Uterus (tissue), 3 donors: ENCODE measurements at regions not wholly inside any gene's neighbourhood (a gene's known extent, or its start where the extent isn't known, plus 50 kb on each side); places are given as distances from the start of the nearest gene placed in this dataset.

Experiments used
- DNase-seq, 2 donors: peaks; one replicate each; pipeline ENCODE4 v3.0.0-alpha.2; 2019 to 2020
- H3K27ac ChIP-seq, 2 donors: fragments of 200-600 bp; sonication (generic); 1 replicate in 1 of 2; 2 replicates in 1 of 2; pipeline ENCODE4 v1.5.1; 2016 to 2018
- H3K27me3 ChIP-seq, 2 donors: fragments of 200-600 bp; sonication (generic); one replicate each; pipeline ENCODE4 v1.5.1; 2018 to 2019; ENCODE audit warnings: control low read depth in 1 of 2
- H3K36me3 ChIP-seq, 2 donors: fragments of 200-600 bp; sonication (generic); one replicate each; pipeline ENCODE4 v1.5.1; 2019; ENCODE audit warnings: control low read depth in 1 of 2
- H3K4me1 ChIP-seq, 2 donors: fragments of 200-600 bp; sonication (generic); one replicate each; pipeline ENCODE4 v1.5.1; 2018 to 2019; ENCODE audit warnings: control low read depth in 1 of 2
- H3K4me3 ChIP-seq, 2 donors: fragments of 200-600 bp; sonication (generic); 1 replicate in 1 of 2; 2 replicates in 1 of 2; pipeline ENCODE4 v1.5.1; 2018 to 2019; ENCODE audit warnings: mild to moderate bottlenecking in 1 of 2
- H3K9me3 ChIP-seq, 2 donors: fragments of 200-600 bp; sonication (generic); one replicate each; pipeline ENCODE4 v1.5.1; 2019; ENCODE audit warnings: control low read depth in 1 of 2
- POLR2A ChIP-seq, 2 donors: fragments of 450-650 bp; IDR thresholded peaks; one replicate each; pipeline ENCODE4 v1.6.1; 2016; ENCODE audit warnings: antibody characterized with exemption in 2 of 2, mild to moderate bottlenecking in 1 of 2, moderate library complexity in 1 of 2
- intact Hi-C: fragments of 100-400 bp; cut with DNase I; formaldehyde crosslinking; loops from one replicate; pipeline ENCODE4 v1.15.1; 2023; ENCODE audit warnings: low total_unique reads
- TF ChIP-seq, protein P1 (sequence below), 4 experiments: fragments of 200-600 bp in 2 of 4; fragments of 450-650 bp in 2 of 4; sonication (generic) in 2 of 4; IDR thresholded peaks; one replicate each; pipeline ENCODE4 v1.5.1; 2016 to 2019; ENCODE audit warnings: antibody characterized with exemption in 4 of 4, mild to moderate bottlenecking in 2 of 4, moderate library complexity in 1 of 4
- donor health status: DM: yes; HTN: yes; CAD: no.

DNA sequence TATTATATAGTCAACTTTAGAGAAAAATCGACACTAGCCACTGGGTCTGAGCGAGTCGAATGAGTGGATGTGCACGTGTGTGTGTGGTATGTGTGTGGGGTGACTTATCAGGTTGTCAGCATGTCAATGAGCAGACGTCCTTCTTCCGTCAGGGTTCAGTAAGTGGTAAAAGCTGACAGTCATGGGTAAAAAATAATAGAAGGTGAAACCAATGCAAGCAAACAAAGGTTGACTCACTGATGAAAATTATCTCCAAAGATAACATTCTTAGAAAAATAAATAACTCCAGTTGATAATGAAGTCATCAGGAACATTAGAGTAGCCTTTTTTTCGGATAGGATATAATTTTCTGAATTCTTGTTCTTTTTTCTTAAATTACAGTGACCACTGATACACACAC lies 243.8 kb upstream of the FOXQ1 start:
- no peak overlapping the region for H3K27ac ChIP-seq
- H3K27me3 ChIP-seq, result no peaks in the 10 kb centered on the region
- H3K9me3 ChIP-seq, result no peaks in the 10 kb centered on the region
- intact Hi-C loops, result no loop called here
- no peak for DNase-seq
- no peaks in the 10 kb centered on the region for H3K36me3 ChIP-seq
- no peak for TF ChIP-seq POLR2A (IDR thresholded peaks at IDR 0.05)
- TF ChIP-seq, protein P1, sequence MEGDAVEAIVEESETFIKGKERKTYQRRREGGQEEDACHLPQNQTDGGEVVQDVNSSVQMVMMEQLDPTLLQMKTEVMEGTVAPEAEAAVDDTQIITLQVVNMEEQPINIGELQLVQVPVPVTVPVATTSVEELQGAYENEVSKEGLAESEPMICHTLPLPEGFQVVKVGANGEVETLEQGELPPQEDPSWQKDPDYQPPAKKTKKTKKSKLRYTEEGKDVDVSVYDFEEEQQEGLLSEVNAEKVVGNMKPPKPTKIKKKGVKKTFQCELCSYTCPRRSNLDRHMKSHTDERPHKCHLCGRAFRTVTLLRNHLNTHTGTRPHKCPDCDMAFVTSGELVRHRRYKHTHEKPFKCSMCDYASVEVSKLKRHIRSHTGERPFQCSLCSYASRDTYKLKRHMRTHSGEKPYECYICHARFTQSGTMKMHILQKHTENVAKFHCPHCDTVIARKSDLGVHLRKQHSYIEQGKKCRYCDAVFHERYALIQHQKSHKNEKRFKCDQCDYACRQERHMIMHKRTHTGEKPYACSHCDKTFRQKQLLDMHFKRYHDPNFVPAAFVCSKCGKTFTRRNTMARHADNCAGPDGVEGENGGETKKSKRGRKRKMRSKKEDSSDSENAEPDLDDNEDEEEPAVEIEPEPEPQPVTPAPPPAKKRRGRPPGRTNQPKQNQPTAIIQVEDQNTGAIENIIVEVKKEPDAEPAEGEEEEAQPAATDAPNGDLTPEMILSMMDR (IDR thresholded peaks at IDR 0.05), result no peak
- H3K4me3 ChIP-seq, result no peak overlapping the region
- H3K4me1 ChIP-seq, result no peaks in the 10 kb centered on the region

DNA sequence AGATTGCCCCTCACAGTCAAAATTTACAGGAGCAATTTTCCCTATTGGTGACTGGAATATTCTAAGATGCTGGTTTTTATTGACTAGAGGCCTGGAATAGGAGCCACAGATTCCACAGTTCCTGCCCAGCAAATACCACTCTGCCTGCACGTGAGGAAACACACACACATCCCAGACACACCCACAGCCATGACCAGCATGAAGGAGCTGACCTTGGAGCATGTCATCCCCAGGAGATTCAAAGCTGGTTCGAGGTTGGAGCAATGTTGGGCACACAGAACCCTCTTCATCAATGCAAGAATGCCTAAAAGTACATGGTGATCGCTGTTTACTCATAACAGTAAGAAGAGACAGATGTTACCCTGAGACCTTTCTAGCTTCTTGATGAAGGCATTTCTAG lies 244.6 kb upstream of the FOXQ1 start:
- intact Hi-C loops, result no loop called here
- Histone ChIP-seq H3K27me3 (no peaks in the 10 kb centered on the region), H3K4me3 (no peak overlapping the region), H3K36me3 (no peaks in the 10 kb centered on the region), H3K4me1 (no peaks in the 10 kb centered on the region), H3K27ac (no peak overlapping the region), H3K9me3 (no peaks in the 10 kb centered on the region)
- DNase-seq, result no peak
- no peak for TF ChIP-seq POLR2A (IDR thresholded peaks at IDR 0.05)
- TF ChIP-seq, protein P1 (IDR thresholded peaks at IDR 0.05), result no peak

DNA sequence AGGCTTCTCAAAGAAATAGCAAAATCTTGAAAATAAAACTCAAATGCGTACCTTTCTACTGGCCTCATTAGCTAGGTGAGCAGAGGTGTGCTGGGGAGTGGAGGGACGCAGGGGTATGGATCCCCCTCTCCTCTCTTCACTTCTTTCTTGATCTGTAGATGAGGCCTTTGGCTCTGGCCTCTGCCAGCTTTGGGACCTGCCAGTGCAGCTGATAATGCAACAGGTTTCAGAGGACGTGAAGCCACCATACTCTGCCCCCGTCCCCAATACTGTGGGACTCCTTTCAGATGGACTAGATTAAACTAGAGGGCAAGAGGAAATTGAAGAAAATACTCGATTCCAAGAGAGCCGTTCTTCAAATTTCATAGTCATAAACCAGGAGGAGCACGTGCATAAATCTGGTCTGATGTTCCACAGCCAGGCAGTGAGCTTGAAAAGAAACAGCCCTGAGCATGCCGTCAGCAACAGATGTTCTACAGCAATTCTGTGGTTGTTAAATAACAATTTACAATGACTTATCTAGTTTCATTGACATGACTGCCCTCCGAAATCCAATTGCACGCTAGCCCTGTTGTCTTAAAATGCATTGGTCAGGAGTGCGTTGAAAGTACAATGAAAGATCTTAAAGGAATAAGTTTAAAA lies 245.3 kb upstream of the FOXQ1 start:
- Histone ChIP-seq H3K4me1 (no peaks in the 10 kb centered on the region), H3K27ac (no peak overlapping the region), H3K4me3 (no peak overlapping the region), H3K36me3 (no peaks in the 10 kb centered on the region), H3K9me3 (no peaks in the 10 kb centered on the region), H3K27me3 (no peaks in the 10 kb centered on the region)
- intact Hi-C loops, result no loop called here
- TF ChIP-seq, protein P1 (IDR thresholded peaks at IDR 0.05), result no peak
- no peak for TF ChIP-seq POLR2A (IDR thresholded peaks at IDR 0.05)
- DNase-seq, result no peak

DNA sequence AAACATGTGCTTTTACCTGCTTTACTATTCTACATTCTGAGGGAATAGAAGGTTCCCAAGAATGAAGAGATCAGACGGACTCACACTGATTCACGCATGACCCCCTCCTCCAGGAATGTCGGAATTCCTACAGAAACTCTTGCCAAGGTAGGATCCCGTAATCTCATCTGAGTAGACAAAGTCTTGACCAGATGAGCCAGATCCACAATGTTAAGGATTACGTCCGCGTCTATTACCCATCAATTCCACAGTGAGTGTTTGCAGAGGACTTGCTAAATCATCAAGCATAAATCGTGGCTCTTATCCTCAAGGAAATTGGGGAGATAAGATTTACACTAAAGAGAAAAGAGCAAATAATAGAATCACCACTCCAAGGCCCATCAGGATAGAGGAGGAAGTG lies 245.9 kb upstream of the FOXQ1 start:
- no peak overlapping the region for H3K27ac ChIP-seq
- intact Hi-C loops, result no loop called here

DNA sequence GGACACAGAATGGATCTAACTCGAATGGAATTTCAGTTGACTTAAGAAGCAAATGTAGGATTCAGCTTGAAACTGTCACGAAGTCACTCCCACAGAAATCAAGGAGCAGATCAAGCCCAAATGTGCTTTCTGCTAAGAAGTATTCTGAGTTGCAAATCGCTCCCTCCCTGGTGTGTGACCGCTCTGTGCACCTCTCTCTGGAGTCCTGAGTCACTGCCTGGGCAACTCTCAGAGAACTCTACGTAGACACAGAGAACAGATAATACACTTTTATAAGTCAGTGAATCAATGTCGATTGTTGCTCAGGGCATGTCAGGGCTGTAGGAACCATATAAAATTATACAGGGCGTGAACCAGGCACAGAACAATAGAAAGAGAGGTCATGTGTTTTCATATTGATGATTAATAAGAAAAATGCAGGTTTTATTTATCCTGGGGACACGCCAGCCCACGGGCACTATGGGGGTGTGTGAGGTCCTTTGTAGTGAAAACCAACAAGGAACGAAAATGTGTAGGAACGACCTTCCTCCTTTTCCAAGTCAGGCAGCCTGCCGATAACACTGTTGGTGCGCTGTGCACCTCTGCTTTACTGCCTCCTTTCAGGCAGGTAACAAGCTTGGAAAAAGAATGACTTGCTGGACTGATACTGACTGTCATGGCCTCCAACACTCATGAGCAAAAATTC lies 248.1 kb upstream of the FOXQ1 start:
- Histone ChIP-seq H3K4me1 (no peaks in the 10 kb centered on the region), H3K36me3 (no peaks in the 10 kb centered on the region), H3K9me3 (no peaks in the 10 kb centered on the region), H3K4me3 (no peak overlapping the region), H3K27ac (no peak overlapping the region), H3K27me3 (no peaks in the 10 kb centered on the region)
- intact Hi-C loops, result no loop called here
- TF ChIP-seq, protein P1 (IDR thresholded peaks at IDR 0.05), result no peak
- no peak for TF ChIP-seq POLR2A (IDR thresholded peaks at IDR 0.05)
- DNase-seq, result no peak

More for the DNA sequence above, 245.9 kb upstream of the FOXQ1 start:
- Histone ChIP-seq H3K9me3 (no peaks in the 10 kb centered on the region), H3K4me3 (no peak overlapping the region), H3K4me1 (no peaks in the 10 kb centered on the region), H3K36me3 (no peaks in the 10 kb centered on the region), H3K27me3 (no peaks in the 10 kb centered on the region)
- TF ChIP-seq, protein P1 (IDR thresholded peaks at IDR 0.05), result no peak
- TF ChIP-seq POLR2A (IDR thresholded peaks at IDR 0.05), result no peak
- DNase-seq, result no peak
